Limb (tissue), 2 donors: ENCODE measurements at regions not wholly inside any gene's neighbourhood (a gene's known extent, or its start where the extent isn't known, plus 50 kb on each side); places are given as distances from the start of the nearest gene placed in this dataset.
"Not testable (repeated sequence)": the region's sequence is repeated elsewhere in the genome, so short reads cannot be mapped to it uniquely, and the experiment has no call there.

ENCODE experiments used
- DNase-seq, 2 donors: peaks; one replicate each; pipeline ENCODE4 v3.0.0-alpha.2; 2016; ENCODE audit errors: extremely low spot score in 2 of 2

DNA sequence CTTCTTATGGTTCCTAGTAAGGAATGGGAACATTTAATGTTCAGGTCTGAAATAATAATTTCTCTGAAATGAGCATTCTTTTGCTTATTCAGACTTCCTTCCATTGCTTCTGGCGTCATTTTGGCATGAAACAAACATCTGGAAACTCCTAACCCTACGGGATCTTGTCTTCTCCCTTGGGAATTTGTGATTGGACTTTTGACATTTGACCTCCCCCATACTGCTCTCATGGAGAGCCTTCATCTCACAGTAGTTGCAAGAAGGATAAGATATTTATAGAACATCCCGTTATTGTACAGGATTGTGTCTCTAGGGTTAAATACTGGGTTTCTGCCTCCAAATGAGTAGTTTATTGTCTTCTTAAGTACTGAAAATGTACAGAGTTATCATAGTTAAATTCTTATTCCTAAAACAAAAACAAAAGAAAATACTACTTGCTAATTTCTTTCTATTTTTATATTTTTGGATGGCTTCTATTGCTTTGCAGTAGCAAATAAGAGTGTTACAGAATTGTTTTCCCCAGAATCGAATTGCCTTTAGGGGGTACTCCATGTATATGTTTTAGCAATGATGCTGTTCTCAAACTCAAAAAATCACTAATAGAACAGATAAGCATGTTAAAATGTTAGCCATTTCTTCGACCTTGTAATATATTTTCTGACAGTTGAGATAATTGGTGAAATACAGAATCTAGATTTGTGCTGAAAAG is 366.8 kb downstream of the DLEU7 start:
- DNase-seq, result peak in 1 of 2 donors; percentile 18

DNA sequence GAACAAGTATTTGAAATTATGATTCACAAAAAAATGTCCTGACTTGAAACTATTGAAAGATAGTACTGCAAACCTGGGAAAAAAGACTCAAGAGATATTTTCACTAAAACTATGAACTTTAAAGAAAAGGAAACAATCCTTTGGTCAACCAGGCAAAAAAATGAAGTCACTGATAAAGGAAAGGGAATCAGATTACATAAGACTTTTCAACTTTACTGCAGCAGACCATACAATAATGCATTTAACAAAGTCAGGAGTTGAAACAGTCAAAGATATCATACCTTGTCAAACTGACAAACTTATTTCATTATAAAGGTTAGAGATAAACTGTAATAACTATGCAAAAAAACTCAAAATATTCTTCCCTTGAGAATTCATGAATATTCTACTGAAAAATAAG is 361.6 kb downstream of the DLEU7 start:
- DNase-seq, result peak in 1 of 2 donors; percentile 0

DNA sequence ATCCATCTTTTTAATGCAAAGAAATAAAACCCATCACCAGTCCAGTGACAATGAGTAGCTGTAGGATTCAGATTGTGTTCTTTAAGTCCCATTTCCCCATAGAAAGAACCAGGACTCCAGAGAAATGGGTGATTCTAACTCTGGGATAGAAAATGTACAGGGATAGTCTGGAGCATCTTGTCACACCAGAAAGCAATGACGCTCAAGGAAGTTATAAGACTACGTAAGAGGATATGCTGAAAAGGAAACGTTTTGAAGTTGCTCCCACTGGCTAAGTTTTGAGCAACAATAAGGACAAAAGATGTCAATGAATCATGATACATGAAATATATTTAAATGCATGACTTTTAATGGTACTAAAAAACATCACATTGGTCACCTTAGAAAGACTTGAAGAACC is 360.1 kb downstream of the DLEU7 start:
- DNase-seq, result peak in 1 of 2 donors; percentile 0

DNA sequence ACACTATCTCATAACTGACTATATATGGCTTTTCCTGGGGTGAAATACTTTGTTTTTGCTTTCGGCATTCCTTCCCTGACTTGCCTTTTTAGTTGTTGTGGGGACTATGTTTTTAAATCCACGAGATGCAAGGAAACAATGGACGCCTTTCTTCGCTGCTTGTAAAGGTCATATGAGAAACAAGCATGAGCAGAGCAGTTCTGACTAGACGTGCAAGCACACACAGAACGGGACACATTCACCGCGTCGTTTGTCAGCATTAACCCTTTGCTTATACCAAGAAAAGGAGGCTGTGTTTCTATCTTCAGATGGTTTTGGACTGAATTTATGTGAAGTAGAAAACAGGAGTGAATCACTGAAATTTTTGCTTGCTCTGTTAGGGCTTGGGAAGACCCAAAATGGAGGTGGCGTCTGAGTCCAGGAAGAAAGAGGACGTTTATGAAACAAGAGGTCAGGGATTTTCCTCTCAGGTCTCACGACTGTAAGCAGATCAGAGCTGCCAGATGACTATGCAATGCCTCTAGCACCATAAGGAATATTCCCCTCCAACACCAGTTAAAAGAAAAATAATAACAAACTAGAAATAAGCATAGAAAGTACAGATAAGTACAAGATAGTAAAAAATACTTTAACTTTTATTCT is 358.9 kb downstream of the DLEU7 start:
- DNase-seq, result peak in 1 of 2 donors; percentile 1

DNA sequence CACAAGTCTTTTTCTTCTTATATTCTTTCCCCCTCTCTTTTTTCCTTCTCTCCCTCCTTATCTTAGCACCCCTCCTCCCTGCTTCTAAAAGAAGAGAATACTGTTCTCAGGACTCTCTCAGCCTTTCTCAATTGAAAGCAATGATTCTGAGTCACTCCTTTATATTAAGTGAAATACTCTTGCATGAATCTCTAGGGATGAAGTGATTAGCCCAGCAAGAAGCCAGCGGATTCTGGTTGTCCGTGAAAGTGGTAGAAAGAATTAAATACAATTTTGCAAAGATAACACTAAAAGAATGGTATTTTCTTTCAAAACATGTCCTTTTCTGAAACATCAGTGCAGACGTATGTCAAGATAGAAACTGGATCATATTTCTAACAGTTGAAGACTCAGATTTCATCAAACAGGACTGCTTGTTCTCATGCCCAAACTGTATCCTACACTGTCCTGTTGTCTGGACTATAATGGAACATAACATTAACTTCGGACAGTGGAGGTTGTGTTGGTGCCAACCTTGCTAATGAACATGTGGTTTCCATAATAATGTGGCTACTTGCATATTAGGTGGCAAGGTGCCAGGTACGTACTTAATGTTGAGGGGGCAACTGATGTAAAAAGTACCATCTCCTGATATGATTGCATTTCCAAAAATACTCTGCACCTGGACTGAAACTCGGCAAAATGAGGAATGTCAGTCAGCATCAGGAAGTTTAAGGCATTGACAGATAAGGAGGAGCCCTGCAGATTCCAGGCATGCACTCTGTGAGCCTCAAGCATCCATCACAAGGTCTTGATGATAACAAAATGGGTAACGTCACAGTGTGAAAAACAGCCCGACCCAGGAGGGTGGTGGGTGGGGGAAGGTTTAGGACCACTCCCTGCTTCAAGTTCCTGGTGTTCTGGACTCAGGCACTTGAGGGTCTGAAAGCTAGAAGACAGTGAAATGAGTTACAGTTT is 357.2 kb downstream of the DLEU7 start:
- DNase-seq, result peak in 1 of 2 donors; percentile 2

DNA sequence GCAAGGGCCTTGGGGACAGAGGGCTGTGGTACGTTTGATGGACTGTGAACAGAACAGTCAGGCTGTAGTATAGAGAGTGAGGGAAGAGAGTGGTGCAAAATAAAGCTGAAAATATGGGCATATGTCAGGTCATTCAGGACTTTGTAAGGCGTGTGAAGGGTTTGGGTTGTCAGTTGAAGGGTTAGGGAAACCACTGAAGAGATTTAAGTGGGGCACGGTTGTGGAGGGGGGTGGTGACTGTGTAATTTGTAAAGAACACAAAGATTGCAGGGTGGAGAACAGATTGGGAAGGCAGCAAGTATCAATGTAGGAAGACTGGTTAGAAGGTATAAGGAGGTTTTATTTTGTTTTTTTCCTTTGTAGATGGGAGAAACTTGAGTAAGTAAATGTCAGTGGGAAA is 349.8 kb downstream of the DLEU7 start:
- no peak for DNase-seq

DNA sequence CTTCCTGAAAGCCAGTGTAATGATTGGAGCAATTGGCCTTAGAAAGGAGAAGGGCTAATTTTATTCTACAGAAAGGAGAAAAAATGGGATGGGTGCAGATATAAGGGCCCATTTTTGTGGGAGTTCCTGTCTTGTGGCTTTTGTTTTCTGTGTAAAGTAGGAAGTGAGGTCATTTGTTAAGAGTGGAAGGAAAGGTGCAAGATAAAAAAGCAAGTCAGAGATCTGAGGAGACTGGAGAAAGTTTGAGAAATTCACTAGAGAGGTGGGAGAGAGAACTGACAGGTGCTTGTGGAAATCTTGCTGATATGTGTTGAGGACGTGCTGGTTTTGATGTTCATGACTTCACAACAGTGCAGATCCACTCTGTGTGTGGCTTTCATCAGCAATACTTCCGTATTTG is 349.4 kb downstream of the DLEU7 start:
- no peak for DNase-seq

DNA sequence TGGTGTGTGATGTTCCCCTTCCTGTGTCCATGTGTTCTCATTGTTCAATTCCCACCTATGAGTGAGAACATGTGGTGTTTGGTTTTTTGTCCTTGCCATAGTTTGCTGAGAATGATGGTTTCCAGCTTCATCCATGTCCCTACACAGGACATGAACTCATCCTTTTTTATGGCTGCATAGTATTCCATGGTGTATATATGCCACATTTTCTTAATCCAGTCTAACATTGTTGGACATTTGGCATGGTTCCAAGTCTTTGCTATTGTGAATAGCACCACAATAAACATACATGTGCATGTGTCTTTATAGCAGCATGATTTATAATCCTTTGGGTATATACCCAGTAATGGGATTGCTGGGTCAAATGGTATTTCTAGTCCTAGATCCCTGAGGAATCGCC is 340.3 kb downstream of the DLEU7 start:
- DNase-seq, result not testable (repeated sequence)

DNA sequence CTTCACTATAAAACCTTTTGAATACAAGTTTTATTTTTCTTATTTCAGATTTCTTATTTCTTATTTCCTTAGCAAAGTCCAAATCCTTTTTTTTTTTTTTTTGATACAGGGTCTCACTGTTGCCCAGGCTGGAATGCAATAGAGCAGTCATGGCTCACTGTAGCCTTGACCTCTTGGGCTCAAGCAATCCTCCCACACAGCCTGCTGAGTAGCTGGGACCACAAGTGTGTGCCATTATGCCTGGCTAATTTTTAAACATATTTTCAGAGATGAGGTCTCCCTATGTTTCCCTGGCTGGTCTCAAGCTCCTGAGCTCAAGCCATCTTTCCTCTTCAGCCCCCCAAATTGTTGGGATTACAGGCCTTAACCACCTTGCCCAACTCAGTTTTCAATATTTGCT is 334.3 kb downstream of the DLEU7 start:
- no peak for DNase-seq

DNA sequence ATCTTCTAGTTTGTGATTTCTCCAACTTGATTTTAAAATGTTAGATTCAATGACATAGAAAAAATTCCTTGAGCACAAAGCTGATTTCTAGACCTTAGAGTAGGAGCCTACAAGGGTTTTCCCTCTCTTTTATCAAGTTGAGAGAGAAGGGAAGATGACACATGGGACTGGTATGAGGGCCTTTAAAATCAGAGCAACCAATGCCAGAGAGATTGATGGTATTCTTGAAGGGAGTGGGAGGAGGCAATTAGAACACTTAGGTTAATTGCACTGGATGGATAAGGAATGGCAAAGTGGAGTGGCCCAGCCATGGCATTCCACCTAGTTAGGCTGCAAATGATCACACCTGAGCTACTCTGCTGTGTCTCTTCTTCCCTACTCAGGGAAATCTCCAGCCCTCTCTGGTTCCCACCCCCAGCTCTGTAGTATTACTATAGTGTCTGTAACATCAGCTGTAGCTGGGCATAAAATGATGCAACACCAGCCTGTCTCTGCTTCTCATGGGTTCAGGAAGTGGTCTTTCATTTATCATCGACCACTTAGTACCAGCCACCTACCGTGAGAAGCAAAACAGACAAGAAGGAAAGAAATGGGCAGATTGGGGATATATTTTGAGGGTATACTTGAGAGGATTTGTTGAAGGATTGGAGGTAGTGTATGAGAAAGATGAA is 333.6 kb downstream of the DLEU7 start:
- no peak for DNase-seq

DNA sequence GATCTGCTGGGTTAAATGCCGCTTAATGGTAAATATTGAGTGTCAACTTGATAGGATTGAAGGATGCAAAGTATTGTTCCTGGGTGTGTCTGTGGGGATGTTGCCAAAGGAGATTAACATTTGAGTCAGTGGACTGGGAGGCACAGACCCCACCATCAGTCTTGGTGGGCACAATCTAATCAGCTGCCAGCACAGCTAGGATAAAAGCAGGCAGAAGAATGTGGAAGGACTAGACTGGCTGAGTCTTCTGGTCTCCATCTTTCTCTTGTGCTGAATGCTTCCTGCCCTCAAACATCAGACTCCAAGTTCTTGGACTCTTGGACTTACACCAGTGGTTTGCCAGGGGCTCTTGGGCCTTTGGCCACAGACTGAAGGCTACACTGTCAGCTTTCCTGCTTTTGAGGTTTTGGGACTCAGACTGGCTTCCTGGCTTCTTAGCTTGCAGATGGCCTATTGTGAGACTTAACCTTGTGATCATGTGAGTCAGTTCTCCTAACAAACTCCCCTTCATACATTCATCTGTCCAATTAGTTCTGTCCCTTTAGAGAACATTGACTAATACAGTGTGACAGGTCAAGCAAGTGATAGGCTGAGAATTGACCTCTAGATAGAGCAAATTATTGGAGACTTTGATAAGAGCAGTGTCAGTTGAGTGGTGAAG is 332.5 kb downstream of the DLEU7 start:
- DNase-seq, result not testable (repeated sequence)

DNA sequence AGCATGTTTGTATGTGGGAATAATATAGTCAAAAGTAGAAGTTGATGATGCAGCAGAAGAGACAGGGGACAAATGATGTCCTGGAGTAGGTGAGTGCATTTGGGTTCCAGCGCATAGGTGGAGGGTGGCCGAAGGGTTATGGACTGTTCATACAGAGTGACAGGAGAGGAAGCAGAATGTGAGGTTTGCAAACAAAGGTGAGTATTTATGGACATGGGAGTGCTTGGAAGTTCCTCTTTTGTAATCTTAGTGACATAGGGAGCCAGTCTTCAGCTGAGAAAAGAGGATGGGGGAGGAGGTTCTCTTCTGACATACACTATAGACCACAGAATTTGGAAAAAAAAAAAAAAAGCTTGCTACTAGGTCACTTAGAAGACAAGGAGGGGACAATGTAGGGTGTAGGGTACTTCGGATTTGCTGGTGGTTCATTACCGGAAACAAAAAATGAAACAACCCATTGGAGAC is 331.6 kb downstream of the DLEU7 start:
- peak in 1 of 2 donors; percentile 0 for DNase-seq

DNA sequence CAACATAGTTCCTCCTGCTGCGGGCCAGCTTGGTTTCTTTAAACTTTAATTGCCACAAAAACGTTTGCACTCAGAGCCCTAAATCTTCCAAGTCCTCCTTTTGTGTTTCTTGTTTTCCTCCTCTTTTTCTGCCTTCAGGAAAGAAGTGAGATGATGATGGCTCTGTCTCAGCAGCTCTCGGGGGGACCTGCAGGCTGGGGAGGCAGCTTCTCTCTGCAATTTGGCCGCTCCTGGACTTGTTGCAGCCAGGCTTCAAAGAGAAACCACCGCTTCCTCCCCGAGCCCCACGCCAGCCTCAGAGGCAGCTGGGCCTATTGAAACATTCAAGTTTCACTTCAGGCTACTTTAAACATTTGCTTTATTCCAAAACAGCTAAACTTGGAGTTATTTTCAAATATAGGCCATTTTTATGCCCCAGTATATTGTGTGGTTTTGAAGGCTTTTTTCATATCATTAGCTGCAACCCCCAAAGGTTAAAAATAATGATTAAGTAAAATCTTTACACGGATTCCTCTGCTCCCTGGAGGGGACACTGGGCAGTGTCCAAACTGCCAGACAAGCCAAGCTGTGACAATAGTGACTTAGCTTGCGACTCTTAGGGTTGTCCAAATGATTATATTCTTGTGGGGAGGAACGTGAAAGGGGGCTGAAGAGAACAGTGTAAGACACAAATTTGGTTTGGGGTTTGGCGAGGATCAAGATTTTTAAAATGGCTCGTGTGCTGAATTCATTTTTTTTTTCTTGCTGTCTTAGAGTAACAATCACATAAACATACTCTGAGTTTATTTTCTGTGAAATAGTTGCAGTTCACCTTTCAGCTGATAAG is 330.8 kb downstream of the DLEU7 start:
- DNase-seq, result peak; percentile 47 to 63

DNA sequence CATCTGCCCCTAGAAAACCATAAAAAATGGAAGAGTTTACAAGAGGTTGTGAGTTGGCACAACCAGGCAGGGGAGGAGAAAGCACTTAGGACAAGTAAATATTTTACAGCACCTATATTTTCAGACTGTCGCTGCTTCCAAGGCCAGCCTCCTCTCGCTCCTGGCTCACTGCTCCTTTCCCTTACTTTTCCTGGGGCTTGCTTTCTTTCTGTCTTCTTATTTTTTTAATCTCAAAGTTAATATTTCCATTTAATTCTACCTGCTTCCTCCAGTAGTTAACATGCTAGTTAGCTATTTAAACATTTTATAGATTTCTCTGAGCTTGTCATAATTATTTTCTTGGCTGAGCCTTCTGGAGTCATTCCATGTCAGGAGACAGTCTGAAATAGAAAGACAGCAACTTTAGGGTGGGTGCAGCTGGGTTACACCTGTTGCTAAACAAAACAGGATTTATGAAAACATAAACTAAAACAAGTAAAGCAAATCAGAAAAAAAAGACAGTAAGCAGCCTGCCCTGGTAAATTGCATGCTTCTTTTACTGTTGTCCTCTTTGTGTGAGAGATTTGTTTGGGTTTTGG is 330.1 kb downstream of the DLEU7 start:
- peak in 1 of 2 donors; percentile 21 for DNase-seq

DNA sequence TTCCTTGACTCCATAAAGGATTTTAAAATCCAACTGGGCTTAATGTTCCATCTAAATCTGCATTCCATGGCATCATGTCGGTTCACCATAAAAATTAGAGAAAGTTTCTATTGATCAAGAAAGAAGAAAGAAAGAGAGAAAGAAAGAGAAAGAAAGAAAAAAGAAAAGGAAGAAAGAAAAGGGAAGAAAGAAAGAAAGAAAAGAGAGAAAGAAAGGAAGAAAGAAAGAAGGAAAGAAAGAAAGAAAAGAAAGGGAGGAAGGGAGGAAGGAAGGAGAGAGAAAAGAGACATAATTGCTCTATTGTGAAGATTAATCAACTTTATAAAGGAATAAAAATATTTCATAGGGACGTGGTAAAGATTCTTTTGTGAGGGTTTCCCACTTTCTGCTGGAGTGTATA is 329.2 kb downstream of the DLEU7 start:
- peak in 1 of 2 donors; percentile 0 for DNase-seq

DNA sequence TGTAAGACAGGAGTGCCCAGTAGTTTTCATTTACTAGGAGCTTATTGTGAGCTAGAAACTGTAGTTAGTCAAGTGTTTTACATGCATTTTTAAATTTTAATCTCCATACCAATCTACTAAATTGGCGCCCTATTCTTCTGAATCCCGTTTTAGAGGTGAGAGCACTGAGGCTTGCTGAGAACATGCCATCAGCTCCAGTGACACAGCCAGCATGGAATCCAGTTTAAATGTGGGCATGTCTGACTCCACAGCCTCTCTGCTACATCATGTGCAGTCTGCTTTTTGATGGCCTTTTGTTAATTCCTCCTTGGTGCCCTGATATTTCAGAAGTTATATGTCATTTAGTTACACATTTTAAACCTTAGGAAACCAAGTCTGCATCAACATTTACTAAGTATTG is 325.4 kb downstream of the DLEU7 start:
- no peak for DNase-seq

DNA sequence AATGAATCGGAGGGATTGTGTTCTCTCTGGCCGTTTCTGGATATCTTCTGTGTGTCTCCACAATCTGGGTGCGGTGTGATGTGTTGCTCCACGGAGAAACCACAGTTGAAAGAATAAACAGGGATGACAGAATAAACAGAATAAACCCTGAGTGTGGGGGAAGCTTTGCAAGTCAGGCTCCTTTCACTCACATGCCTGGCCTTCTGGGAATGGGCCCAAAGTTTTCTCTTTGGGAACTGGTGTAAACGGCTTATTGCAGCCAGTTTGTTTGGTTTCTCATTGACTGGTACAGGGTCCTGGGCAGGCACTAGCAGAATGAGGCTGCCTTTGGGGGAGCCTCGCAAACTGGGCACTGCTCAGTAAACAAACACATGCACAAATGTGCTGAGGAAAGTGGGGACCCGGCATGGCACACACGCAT is 324.7 kb downstream of the DLEU7 start:
- no peak for DNase-seq

DNA sequence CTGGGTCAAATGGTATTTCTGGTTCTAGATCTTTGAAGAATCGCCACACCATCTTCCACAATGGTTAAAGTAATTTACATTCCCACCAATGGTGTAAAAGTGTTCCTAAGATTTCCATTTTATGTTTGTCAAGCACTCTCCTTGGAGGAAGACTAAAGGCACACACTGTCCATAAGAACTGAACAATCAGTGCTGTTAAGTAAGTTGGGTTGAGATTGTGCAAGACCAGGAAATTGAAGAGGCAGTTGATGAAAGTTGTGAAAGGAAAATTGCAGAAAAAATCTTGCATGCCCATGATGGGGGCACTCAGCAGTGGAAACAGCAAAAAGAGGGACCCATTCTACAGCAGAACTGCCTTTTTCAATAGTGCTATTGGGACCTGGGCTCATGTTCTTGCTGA is 323.6 kb downstream of the DLEU7 start:
- no peak for DNase-seq

DNA sequence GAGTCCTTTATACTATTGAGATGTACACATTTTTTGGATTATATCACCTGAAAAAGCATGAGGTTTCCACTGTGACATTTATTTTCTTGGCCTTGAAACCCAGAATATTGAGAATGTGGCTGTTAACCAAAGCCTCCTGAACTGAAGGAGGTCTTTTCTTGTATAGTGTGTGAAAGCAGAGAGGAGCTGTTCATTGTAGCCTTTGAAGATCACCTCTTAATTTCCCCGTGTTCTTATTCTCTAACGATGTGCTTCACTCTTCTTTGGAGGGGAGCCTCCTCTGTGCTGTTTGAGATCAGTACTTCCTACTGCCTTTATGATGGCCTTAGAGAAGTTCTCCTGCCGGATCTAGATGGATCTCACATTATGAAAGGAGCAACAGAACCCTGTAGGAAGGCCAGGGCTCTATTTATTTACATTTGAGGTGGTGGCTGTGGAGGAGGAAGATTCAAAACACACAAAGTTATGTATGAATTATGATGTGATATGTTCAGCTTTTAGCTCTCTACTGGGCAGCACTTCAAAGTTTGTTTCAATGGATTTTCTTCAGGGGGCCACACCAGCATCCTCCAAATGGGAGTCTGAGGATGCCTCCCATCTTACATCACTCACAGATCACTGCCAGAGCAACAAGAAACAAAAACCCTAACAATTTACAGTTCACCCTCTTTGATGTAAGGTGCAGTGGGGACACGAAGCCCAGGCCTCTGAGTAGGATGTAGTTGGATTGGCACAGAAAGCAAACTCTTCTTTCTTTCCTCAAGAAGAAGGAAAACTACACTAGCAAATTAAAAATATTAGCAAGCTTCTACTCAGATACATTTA is 322.3 kb downstream of the DLEU7 start:
- peak in 1 of 2 donors; percentile 1 for DNase-seq
